NCI-H345 treated with DMSO at 0.1 percent for 48 hours (cell line): ENCODE measurements at regions not wholly inside any gene's neighbourhood (a gene's known extent, or its start where the extent isn't known, plus 50 kb on each side); places are given as distances from the start of the nearest gene placed in this dataset.

Experiments
- DNase-seq: peaks from one replicate; lab custom pipeline; 2025; ENCODE audit not compliant: unreplicated experiment; lab: John Stamatoyannopoulos, UW

DNA sequence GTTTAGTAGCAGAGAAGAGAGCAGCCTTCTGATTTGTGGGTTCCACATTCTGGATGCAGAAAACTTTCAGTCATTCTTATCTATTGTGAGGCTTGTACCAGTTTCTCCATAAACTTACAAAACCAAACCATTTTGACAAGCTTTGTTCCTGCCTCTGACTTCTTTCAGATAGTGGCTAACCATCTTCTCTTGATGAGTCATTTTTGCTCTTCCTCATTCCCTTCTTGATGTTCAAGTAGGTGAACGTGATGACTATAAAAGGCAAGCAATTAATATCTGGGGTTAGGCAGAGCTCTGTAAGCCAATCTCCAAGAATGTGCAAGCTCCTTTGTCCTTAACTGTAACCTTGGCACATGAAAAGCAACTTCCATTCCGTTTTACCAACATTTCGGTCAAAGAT, 2083.1 kb upstream of the PIK3C3 start:
- no peak for DNase-seq

DNA sequence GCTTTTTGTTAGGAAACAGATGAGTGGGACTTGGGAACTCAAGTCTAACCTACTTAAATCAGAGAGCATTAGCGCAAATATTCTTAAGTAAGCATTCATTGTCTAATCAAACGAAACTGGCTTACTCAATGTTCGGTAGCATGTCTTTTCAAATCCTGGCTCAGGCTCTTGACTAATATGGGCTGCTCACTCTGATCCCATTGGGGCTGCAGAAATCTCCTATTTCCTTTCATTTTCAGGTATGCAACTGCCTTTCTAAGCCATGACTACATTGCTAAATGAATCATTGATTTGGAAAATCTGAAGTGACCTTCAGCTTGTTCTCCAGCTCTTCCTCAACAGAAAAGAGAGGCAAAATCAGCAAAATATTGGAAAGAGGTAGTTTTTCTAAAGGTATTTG, 2084.4 kb upstream of the PIK3C3 start:
- DNase-seq: no peak

DNA sequence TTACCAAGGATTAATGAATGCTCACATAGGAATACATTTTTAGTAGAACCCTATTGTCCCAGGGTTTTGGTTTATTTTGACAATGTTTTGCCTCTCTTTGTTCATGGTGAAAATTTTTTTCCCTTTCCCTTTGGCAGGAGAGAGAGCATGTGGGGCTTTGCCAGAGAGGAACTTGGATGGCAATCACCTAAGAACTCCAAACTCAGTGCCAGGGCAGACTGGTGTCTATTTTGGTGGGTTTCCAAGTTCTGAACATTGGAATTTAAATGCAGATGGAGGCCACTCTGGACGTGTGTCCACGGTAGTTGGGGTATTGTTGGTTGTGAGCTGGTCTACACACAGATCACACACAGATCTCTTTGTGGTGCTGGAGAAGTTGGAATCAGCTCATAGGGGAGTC, 2091.1 kb upstream of the PIK3C3 start:
- DNase-seq: no peak

DNA sequence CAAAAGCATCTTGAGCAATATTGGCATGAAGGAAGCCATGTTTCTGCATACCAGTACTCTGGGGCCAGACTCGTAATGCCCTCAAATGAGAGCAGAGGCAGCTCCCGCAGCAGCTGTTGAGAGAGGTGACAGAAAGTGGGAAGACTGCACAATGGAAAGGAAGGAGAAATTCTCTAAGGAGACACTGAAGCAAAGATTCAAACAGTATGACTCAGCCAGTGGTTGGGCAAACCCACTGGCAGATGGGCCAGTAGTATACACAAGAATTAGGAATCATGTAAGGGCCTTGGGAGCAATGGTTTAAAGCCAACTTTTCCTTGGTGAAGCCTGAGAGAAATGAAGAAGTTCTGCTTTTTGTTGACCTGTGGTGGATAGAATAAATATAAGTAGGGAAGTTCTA, 2092.7 kb upstream of the PIK3C3 start:
- DNase-seq: no peak

DNA sequence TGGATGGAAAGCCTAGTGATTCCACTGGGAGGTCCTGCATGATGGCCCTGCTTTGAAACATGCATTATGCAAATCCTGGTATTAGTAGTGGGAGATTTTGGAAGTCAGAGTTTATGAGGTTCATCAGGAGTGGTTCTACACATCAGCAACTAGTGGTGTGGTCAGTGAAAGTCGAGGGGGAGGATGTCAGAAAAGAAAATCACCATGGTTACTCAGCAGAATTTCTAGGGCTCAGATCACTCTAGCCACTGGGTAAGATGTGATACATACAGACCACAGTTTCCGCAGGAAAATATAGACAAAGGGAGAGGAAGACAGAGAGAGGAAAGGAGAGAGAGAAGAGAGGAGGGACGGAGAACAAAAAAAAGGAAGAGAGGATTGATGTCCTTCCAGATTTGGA, 2100.7 kb upstream of the PIK3C3 start:
- no peak for DNase-seq

DNA sequence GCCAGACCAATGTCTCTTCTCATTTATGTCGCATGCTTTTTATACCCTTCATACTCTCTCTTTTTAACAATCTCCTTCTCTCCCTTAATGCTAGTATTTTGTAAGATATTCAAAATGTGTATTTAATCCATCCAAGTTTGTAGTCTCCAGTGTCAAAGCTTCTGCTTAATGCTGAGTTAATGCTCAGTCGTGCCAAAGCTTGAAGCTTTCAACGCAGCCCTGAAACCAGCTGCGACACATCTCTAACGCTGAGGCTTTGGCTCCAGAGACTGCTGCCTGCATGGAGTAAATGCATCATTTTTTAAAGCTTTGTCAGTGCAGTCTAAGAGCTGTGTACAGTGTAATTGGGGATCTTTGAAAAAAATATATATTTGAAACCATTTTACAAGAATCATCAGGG, 2108.8 kb upstream of the PIK3C3 start:
- DNase-seq: no peak

DNA sequence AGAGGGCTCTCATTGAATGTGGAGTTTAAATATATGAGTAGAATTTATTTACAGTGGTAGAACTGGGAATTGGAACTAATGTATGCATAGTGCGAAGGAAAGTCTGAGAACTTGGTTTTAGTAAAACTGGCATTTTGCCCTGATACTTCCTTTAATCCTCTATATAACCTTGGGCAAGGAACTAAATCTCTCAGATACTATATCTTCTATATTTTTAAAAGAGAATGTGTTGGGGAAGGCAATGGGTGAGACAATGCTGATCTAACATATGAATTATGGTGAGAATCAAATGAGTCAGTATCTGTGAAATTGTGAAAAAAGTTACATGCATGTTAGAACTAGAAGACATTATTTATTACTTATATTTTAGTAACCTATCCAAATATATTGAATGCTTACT, 2109.4 kb upstream of the PIK3C3 start:
- no peak for DNase-seq

DNA sequence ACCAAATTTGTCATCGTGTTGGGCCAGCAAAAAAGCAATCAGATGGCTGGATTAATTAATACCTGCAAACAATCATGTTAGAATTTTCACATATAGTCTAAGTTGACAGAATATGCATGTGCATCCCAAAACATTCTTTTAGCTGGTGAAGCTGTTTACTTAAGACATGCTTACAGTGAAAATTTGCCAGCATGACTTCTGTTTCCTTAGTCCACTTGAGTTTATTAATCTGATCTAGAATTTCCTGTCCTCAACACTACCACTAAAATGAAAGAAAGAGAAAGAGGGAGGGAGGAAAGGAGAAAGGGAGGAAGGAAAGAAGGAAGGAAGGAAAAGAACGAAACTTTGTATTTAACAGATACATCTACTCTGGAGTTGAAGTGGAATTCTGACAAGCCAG, 2109.9 kb upstream of the PIK3C3 start:
- no peak for DNase-seq

DNA sequence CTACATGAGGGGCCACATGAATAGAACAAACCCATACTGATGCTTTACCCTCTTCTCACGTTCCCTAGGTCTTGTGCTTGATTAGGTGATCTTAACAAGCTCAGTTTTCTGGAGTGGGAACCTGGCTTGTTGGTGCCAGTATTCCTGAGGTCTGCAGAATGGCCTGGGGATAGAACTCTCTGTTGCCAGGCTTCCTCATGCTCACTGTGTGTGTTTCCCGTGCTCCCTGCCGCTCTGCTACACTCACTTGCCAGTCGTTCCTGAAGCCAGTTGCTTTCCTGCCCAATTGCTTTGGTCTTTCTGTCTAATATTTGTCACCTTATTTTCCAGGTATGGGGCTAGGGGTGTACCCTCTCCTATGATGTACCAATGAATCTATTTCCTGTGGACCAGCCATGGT, 2111.5 kb upstream of the PIK3C3 start:
- no peak for DNase-seq

DNA sequence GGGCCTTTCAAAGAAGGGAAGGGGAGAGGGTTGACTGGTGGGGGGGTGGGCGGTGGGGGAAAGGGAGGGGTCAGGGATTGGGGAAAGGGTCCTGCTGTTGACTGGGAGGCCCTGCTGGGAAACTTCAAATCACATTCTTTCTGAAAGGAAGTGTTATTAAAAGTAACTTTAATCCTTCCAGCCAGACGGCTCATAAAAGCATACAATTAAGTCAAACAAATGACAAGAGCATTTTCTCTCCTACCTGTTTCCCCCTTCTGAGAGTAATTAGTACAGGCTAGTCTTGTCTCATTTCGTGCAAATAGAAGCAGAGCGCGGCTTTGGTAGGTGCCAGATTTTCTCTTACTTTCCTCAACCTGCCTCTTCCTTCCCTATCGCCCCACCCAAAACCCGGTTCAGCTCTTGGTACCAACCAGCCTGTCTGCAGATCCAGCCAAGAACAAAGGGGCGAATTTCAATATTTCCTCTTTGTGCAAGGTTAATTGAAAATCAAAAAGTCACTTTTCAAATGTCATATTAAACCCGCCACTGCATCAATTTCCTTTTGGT, 2112.6 kb upstream of the PIK3C3 start:
- no peak for DNase-seq

DNA sequence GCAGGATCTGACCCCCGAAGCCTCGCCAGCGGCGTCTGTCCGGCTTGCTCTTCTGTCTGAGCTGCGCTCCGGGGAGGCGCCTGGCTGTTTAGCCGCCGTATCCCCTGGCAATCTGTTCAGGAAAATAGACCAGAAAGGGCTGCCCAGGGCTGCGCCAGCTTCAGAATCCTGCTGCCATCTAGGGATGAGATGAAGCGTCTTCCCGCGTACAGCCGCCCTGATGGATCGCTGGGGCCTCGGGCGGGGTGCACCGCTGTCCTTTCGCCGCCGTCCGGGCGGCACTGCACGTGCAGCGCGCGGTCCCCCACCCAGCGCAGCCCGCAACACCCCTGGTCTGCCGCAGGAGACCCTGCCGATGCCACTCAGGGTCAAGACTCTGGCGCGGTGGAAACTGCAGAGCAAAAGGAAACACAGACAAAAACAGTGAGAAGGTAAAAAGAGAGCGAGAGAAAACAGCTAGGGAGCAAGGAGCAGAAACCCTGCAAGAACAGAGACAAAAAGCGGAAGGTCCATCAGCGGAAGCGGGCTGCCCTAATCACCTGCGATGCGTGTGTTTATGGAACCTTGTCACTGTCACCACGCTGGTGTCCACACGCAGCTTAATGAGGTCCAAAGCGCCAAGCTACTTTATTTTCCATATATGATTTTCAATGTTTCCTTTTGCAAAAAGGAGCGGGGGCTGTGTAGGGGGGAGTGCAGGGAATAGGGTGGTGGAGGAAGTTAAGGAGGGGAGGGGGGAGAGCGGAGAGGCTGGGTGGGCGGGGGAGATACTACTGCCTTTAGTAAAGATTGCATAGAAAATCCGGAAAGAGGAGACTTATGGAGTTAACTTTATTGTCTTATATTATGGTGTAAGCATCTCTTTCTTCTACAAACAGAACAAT, 2113.3 kb upstream of the PIK3C3 start:
- DNase-seq: peak; percentile 71

DNA sequence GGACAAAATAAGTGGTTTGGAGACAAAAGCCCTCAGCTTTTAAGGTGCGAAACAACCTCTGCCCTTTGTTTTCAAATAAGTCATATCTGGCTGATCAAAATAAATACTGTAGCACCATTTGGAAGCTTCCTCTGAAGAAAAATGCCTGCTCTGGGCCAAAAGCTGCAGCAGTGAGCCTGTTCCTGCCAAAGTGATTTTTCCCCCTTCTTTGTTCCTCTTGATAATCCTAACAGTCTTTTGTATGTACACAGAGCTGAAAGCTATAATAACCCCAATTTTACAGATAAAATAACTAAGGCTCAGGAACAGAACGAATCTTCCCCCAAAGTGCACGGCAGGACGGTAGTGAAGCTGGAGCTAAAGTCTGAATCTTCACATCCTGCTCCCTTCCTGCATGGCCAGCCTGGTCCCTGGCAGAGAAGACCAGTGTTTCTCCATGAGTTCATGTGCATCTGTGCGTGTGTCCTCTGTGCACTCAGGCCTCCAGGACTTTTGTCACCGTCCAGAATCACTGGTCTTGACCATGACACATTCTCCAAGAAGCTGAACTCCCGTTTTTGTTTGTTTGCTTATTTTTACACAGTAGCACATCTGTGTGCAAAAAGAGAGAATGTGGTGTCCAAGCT, 2114.1 kb upstream of the PIK3C3 start:
- DNase-seq: no peak

DNA sequence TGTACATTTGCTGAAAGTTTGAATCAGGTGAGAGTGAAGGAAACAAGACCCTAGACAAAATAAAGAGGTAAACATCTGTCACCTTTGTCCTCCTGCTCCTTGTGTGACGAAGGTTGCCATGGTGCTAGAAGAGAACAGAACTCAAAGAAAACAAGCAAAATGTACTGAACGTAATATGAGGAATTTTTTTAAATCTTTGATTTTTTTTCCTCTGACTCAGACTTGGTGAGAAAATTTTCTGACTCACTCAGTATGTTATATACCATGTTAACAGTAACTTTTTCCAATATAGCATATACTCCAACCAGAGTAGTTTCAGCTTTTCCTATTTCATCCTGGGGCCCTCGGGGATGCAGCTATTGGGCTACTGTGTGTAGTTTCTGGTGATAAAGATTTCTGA, 2114.6 kb upstream of the PIK3C3 start:
- DNase-seq: no peak

DNA sequence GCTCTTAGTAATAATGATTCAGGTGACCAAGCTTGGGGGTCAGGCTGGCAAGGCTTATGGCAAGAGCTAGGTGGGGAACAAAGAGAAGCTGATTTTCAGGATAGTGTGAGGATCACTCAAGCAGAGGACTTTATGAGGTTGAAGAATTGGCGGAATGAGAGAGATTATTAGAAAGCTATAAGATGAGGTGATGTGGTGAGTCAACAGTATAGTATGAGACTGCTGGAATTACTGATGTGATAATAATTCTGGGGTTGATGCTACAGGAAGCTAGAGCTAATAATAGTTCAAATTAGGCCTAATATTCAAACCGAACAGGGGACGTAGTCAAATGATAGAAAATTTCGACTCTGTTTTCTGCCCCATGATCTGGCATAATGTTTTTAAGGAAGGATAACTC, 2115.3 kb upstream of the PIK3C3 start:
- no peak for DNase-seq

DNA sequence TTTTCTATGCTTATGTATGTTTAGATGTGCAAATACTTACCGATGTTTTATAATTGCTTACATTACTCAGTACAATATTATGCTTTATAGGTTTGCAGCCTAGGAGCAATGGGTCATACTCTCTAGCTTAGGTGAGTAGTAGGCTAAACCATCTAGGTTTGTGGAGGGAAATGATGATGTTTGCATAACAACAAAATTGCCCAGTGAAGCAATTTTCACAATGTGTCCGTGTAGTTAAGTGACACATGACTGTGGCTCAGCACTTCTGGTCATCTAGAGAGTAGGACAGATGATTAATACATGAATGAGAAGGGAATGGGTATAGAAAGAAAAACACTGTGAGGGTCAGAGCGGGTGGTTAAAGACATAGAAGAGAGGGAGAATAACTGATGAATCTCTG, 2116.2 kb upstream of the PIK3C3 start:
- DNase-seq: no peak

DNA sequence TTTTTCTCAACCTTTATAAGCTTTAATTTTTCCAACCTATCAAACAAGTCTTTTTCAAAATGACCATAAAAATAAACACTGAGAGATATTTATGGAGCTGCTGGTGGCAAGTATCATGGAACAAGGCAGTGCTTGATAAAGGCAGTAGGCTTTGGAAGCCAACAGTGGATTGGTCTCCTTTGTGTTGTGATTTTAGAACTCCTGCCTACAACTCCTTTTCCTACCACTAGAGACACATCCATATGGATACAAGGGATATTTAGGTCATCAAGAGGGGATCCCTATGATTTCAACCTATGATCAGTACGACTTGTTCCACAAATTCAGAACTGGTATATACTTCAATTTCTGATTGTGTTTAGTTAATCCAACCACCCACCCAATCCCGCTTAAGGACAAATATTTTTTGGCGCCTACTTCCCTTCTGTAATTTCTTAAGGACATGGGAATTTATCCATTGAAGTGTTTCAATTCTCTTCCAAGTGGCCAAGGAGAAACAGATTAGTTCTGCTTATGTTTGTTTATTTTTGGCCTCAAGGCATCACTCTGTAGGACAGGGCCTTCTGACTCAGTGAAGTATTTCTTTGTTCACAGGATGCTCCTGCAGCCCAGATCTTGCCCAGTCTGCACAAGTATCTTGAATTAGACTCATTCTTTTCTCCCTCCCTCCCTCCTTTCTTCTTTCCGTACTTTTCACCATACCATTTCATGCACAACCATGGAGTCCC, 2119.6 kb upstream of the PIK3C3 start:
- DNase-seq: no peak

DNA sequence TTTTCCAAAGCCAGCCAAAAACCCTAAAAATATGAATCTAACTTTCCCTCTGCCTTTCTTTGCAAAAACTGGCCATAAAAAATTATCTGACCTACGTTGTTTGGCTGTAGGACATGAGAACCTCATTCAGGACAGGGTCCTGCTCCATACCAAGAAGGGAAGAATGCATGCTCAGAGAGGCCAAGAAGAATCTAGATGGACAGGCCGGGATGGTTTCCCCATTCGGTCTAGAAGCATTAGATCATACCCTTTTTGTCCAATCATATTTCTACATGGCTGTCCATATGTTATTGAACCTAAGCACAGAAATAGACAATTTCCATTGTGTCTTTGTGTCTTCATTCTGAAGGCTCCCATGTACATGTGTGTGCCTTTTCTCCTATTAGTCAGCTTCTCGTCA, 2120.4 kb upstream of the PIK3C3 start:
- DNase-seq: no peak

DNA sequence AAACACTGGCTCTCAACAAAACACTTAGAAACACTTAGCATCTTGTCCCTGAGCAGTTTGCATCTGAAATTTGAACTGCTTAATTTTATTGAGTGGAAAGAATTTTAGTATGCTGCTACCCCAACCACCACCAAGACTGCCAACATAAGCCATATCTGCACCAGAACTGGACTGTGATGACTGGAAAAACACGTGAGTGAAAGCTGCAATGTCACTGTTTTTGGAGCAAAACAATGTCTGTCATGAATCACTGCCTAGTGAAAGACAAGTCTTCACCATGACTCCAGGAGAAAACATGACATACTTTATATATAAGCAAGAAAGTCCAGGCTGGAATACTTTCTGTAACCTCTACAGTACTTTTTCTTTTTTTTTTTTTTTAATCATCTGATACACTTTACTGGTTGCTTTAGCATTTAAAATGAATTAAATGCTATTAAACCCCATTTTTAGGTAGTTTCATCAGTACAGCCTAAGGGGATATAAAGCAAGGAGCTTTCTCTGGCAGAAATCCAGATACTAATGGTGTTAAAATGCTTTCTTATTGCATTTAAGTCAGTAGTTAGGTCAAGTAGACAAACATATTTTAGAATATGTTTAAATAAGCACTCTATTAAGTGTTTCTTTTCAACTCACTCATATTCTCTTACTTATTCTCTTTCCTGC, 2129.4 kb upstream of the PIK3C3 start:
- DNase-seq: no peak

DNA sequence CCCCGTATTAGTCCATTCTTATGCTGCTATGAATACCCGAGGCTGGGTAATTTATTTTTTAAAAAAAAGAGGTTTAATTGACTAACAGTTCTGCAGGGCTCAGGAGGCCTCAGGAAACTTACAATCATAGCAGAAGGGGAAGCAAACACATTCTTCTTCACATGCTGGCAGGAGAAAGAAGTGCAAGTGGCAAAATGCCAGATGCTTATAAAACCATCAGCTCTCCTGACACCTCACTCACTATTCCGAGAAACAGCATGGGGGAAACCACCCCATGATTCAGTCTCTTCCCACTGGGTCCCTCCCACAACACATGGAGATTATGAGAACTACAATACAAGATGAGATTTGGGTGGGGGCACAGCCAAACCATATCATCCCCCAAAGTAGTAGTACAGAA, 2148.5 kb upstream of the PIK3C3 start:
- DNase-seq: no peak

DNA sequence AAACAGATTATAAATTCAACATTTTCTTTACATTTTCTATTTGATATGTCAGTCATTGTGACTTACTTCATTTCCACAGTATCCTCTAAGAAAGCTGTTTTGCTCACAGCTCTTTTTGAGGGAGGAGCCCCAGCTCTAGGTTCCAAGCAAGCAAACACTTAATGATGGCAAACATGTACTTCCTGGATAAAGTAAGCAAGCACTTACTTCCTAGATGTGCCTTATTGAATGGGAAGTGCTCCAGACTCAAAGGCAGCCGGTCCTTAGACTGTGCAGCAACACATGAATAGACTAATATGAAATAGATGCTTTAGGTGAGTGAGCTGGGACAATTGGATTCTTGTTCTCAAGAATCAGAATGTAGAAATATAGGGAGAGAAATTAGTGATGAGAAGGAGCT, 2149.8 kb upstream of the PIK3C3 start:
- no peak for DNase-seq

DNA sequence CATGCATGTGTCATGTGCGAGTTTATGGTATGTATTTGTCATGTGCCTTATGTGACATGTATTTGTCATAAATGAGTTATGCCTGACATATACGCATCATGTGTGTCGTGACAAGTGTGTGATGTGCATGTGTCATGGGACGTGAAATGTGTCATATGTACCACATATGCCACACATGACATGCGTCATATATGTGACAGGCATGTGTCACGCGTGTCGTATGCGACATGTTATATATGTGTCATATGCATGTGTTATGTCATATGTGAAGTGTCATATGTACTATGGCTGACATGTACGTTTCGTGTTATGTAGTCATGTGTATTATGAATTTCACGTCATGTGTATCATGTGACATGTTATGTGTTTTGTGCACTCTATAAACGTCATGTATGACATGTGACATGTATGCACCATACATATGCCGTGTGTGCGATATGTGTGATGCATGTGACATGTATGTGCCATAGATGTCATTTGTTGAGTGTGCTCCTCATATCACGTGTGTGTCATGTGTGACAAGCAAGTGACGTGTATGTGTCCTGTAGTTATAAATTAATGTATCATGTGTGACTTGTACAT, 2152.3 kb upstream of the PIK3C3 start:
- DNase-seq: no peak
